HG03571 (cell line): ENCODE measurements at regions not wholly inside any gene's neighbourhood (a gene's known extent, or its start where the extent isn't known, plus 50 kb on each side); places are given as distances from the start of the nearest gene placed in this dataset.

Experiments
- ATAC-seq: cut with Tn5 transposase; IDR thresholded peaks from one replicate; pipeline ENCODE4 v1.9.1; 2021; ENCODE audit not compliant: unreplicated experiment

DNA sequence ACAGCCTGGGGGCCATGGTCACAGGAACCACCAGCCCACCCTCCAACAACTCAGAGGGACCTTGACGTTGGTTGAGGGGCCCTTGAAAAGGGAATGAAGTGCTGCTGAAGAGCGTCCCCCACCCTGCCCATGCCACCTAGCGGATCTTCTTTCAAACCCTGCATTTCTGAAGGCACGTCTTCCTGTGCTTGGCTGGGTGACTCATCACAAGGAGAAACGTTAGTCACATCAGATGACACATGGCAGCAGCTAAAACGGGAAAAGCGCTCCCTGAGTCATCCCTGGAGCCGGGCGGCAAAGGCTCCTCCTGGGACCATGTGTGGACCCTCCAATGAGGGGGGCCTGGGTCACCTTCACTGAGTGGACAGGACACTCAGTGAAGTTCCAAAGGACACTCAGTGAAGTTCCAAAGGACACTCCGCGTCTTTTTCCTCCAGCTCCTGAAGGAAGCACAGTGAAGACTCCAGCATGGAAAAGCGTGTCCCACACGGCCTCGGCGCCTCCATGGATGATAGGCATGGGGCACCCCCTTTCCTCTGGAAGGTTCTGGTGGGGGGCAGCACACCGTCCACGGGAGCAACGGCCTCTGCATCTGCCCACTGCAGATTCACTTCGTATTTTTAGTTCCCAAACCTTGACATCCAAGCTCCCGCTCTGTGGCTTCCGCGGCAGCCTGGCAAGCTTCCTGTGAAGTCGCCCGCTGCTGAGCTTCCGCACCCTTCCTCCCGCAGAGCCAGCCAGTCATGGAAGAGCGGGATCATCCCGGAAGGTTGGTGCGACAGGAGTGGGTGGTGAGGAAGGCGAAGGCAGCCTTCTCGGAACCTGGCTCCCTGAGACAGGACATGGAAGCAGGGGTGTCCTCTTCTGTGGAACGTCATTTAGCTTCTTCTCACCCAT, 383.4 kb downstream of the VRK1 start:
- ATAC-seq: no peak

GRCh38 chr14:97185186-97185585, 388.0 kb downstream of the VRK1 start:
- no peak for ATAC-seq

- ATAC-seq: no peak
Measured at GRCh38 chr14:97187916-97188315, 390.7 kb downstream of the VRK1 start.

DNA sequence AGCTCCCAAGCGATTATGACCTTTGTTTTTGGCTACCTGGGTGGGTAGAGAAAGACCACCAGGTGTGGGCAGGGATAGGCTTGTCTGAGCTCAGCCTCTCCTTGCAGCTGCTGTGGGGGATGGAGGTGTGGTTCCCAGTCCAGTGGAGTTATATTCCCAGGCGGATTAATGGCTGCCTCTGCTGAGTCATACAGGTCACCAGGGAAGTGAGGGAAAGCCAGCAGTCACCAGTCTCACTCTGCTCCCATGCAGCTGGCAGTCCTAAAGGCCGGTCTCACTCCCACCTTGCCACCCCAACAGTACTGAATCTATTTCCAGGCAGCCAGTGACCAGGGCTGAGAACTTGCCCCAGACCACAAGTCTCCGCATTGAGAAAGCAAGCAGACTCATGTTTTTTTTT, 399.2 kb downstream of the VRK1 start:
- no peak for ATAC-seq

- ATAC-seq: no peak
Measured at GRCh38 chr14:97198813-97199212, 401.6 kb downstream of the VRK1 start.

DNA sequence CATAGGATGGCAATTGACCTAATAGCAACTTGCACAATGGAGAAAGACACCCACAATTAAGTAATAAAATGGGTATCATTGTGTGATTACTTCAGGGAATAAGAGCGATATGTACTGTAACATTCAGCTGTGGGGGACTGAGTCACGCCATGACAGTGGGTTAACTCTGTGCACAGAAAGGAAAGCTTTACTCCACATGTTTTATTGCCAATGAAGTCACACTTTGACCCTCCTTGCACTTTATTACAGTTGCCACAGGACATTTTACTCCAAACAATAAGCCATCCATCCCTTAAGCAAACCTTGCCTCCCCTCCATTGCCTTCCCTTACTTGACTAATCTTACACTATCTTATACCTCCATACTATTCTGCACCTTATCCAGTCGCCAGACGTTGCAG, 403.1 kb downstream of the VRK1 start:
- ATAC-seq: no peak

- ATAC-seq: no peak
Measured at GRCh38 chr14:97206916-97207315, 409.7 kb downstream of the VRK1 start.

DNA sequence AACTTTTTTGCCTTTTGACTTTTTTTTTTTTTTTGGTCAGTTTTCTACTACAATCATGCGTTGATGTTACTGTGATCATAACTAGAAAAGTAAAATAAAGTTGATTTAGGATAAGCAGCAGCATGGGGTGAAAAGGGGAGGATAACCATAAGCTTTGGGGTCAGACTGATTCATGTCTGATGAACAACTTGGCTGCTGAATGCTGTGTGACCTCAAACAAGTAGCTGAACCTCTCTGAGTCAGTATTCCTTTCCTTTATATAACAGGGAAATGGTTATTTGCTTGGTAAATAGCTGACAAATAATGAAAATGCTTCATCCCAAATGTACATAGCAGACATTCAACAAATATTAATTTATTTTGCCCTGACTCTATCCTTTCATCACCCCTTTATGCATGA, 413.0 kb downstream of the VRK1 start:
- ATAC-seq: no peak

DNA sequence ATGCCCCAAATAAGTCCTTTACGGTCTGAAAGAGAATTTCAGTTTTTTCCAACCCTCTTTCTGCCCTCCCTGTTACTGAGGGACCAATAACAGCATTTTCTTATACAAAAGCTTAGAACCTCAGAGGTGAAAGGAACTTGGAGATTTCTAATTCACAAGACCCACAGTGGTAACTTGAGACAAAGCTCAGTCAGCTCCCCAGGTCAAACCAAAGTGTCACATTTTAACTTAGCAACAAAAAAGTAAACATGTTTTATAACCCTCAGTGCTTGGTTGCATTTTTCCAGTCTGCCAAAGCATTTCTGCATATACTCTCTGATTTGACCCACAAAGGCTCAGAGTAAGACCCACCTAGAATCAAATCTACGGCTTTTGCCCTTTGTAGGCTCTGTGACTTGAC, 415.2 kb downstream of the VRK1 start:
- no peak for ATAC-seq

GRCh38 chr14:97213720-97214119, 416.5 kb downstream of the VRK1 start:
- no peak for ATAC-seq

DNA sequence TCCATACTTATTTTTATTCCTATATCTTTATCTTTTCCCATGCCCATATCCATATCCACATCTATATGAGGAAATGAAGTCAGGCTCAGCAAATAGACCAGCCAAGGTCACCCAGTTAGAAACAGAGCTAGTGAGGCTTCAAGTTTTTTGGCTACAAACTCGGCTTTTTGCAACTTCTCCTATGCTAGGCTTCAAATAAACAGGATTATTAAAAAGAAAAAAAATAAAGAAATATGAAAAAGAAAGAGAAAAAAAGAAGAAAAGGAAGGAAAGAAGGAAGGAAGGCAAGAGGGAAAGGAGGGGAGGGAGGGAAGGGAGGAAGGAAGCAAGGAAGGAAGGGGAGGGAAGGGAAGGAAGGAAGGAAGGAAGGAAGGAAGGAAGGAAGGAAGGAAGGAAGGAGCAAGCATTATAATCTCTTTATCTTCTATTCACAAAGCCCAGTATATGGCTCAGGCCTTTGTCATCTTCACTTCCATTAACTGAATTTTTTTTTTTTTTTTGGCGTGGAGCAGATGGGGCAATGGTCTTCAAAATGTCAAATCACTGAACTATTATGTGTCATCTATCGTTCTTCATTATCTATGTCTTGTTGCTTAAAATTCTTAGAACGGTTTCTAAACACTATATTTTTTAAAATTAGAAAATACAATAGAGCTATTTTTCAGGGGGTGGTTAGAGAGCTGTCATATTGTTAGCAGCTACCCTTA, 418.2 kb downstream of the VRK1 start:
- no peak for ATAC-seq

- ATAC-seq: no peak
Measured at GRCh38 chr14:97217111-97217885, 420.1 kb downstream of the VRK1 start.

GRCh38 chr14:97218274-97218673, 421.1 kb downstream of the VRK1 start:
- no peak for ATAC-seq

GRCh38 chr14:97218691-97219430, 421.7 kb downstream of the VRK1 start:
- no peak for ATAC-seq

GRCh38 chr14:97219431-97220017, 422.3 kb downstream of the VRK1 start:
- ATAC-seq: no peak

GRCh38 chr14:97221572-97222285, 424.5 kb downstream of the VRK1 start:
- ATAC-seq: no peak

- ATAC-seq: no peak
Measured at GRCh38 chr14:97224016-97224415, 426.8 kb downstream of the VRK1 start.

- ATAC-seq: no peak
Measured at GRCh38 chr14:97230051-97230450, 432.9 kb downstream of the VRK1 start.

- ATAC-seq: no peak
Measured at GRCh38 chr14:97233319-97233985, 436.3 kb downstream of the VRK1 start.
